UCSD-AML1 (cell line): ENCODE measurements at regions not wholly inside any gene's neighbourhood (a gene's known extent, or its start where the extent isn't known, plus 50 kb on each side); places are given as distances from the start of the nearest gene placed in this dataset.
"Not testable (repeated sequence)": the region's sequence is repeated elsewhere in the genome, so short reads cannot be mapped to it uniquely, and the experiment has no call there.

Experiments
- DNase-seq: peaks from one replicate; lab custom pipeline; 2025; ENCODE audit not compliant: unreplicated experiment; lab: John Stamatoyannopoulos, UW

DNA sequence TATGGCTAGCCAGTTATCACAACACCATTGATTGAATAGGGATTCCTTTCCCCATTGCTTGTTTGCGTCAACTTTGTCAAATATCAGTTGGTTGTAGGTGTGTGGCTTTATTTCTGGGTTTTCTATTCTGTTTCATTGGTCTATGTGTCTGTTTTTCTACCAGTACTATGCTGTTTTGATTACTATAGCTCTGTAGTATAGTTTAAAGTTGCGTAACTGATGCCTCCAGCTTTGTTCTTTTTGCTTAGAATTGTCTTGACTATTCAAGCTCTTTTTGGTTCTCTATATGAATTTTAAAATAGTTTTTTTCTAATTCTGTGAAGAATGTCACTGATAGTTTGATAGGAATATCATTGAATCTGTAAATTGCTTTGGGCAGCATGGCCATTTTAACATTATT, 194.9 kb upstream of the FN1 start:
- DNase-seq, result not testable (repeated sequence)

DNA sequence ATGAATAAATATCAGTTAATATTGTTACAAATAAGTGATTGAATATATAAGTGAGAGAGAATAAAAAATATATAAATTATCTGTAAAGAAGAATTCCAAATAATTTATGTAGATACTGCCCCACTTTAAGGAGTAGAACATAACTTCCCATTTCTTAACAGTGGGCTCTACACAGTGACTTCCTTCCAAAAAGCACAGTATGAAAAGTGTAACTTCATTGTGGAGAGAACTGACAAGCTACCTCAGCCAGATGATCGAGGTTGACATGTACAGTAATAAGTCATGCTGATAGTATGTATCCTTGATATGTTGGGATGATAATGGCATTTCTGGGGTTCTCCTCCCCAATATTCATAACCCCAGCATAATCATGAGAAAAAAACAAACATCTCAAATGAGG, 191.9 kb upstream of the FN1 start:
- no peak for DNase-seq

DNA sequence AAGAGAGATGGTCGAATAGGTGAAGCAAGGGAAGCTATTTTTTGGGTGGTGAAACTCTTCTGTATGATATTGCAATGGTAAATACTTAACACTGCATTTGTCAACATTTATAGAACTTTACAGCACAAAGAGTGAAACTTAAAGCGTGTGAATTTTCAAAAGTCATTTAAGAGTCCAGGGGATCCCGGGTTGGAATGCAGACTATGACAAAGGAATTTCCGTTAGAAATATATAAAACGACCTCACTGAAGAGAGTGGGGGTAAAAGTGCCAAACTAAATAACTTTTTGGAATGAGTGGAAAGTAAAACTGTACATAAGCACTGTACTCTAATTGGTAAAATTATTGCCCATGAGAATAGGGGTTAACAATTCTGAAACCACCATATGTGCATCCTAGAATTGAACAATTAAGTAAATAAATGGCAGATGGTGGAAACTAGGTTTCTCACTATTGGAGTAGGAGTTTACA, 191.0 kb upstream of the FN1 start:
- DNase-seq, result no peak

DNA sequence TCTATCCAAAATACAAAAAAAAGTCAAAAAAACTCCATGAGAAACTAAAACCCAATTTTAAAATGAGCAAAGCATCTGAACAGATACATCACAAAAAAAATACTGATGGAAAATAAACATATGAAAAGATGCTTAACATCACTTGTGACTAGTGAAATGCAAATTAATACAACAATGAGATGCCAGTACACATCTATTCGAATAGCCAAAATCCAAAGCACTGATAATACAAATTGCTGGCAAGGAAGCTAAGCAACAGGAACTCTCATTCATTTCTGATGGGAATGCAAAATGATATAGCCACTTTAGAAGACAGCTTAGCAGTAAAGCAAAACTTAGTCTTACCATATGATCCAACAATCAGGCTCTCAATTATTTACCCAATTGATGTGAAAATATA, 190.2 kb upstream of the FN1 start:
- no peak for DNase-seq

DNA sequence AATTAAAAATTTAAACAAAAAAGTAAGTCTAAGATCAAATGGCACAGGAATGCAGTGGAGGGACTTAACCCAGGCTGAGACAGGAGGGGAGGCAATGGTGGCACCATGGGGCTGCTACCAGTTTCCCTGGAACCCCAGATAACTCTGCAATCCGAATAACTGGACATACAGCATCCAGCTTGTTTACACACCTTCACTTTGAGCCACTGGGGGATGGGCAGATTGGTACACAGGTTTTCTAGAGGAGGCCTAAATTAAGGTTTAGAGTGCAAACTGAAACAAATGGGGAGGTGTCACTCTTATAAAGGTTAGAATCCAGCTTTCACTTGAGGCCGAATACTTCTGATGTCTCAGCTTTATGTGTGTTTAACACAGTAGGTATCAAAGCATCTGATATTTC, 189.3 kb upstream of the FN1 start:
- DNase-seq, result no peak

DNA sequence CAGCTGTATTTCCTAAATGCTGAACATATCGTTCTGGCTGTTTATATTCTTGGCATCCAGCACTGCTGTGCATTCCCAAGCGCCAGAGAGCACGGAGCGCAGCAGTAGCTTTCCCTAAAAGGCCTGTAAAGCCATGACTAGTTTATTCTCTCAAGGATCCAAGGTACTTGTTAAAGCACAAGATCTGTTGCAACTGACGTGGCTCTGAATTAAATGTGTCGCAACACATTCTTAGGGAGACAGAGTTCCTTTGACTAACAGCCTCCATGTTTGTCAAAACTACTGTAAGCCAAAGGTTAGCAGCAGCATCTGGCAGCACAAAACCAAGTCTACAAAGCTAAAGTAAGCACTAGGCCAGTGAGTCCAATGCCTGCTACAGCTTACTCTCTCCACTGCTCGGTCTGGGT, 188.6 kb upstream of the FN1 start:
- no peak for DNase-seq

DNA sequence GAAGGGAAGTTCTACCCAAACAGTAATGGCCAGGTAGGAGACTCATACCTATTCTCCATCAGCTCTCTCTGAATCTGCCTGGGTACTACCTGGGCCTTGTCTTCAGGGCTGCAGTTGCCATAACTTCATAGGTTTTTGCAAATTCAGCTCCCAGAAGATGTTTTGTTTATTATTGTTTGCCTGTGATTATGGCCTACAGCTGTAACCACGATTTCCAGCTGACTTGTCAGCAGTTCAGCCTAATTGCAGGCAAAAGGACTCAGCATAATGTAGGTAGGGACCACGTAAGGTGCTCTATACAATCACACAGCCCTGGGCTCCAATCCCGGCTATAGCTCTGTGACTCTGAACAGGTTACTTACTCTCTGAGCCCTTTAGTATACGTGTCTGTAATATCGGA, 187.0 kb upstream of the FN1 start:
- DNase-seq, result no peak

DNA sequence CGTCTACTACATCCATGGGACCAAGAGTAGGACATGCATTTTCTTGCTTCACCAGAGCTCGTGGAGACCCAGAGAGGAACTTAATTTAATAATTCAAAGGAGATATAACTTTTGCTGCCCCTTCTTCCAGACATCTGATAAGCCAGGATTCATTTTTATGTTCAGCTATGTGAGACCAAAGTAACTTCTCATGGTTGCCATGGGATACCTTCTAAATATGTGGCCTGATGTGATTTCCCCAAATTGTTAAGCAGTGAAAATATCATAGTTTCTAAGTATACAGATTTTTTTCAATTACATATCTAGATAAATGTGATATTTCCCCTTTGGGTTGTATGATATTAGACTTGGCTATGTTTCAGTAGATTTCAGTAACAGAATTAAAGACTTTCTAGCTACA, 185.5 kb upstream of the FN1 start:
- no peak for DNase-seq

DNA sequence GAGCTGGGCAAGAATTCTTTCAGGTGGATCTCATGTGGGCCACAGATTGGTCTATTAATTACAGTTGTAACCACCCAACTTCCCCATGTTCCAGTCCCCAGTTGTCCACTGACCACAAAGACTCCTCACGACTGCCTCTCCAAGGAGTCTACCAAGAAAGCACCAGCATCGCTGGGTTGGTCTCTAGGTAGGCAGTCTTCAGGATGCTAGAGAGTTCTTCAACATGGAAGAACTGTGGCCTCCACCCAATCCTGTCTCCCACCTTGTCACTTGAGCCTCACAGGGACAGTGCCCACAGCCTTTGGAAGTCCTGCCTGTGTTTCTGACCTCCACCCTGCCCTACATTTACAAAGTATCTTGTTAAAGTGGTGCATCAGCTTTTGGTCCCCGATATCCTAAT, 184.7 kb upstream of the FN1 start:
- no peak for DNase-seq

DNA sequence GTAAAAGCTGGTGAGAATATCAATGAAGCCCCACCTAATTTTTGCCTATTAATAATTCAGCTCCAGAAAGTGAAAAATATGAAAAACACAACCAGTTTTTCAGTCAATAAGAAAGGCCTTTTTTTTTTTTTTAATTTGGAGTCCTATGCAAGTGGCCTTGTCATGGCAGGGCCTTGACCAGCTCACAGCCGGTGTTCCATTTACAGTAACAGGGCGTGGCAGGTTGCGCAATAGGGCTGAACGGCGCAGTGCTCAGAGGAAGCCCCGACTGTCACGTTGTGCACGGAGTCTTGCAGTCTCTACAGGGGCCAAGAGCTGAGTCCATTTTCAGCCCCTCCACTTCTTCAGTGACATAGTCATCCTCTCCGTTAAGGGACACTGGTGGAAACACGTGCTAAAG, 184.1 kb upstream of the FN1 start:
- DNase-seq, result no peak

DNA sequence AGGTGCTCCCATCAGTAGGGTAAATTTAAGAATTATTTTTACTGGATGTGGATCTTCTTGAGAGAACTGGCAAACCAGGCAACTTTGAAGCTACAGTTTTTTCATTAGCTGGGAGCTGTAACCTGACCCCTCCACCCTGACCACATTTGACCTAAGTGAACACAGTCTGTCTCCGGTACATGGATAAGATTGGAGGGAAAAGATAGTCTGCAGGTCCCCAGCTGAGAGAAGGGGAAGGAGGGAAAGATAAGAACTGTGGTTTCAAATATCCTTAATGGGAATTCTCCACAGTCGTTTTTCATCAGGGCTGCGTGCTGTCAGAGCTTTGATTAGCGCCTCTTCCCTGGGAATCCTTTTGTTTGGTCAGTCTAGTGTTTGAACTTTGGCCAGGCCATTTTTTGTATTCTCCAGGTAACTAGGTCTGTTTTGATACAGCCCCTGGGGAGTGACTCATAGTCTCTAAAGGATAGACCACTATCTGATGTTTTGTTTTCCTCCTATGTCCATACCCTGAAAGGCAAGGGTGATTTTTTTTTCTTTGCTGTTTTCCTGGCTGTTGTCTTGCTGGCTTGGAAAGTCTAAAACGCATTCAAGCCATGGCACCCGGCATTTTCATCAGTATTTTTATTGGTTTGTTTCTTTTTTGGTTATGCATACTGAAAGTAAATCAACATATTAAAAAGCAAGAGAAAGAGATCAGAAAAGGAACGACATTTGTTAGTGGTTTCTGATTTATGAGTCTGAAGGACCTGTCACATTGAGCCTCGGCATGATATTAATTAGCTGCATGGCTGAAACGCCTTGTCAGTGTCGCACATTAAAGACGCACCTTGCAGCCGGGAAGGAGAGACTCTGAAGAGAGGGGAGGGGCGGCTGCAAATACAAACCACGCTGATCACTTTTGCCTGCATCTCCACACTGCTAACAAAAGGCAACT, 183.4 kb upstream of the FN1 start:
- no peak for DNase-seq

DNA sequence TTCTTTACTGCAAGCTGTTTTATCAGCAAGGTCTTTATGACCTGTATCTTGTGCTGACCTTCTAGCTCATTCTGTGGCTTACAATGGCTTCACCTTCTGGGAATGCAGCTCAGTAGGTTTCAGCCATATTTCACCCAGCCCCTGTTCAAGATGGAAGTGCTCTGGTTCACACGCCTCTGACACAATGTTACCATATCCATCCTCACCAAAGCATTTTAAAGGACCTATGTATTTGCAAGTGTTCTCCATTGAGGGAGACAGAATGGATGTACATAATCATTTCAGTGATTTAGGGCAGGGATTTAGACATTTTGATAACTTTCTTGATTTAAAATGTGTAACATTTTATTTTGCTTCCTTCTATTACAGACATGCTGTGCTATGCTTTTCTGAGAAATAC, 182.3 kb upstream of the FN1 start:
- no peak for DNase-seq

DNA sequence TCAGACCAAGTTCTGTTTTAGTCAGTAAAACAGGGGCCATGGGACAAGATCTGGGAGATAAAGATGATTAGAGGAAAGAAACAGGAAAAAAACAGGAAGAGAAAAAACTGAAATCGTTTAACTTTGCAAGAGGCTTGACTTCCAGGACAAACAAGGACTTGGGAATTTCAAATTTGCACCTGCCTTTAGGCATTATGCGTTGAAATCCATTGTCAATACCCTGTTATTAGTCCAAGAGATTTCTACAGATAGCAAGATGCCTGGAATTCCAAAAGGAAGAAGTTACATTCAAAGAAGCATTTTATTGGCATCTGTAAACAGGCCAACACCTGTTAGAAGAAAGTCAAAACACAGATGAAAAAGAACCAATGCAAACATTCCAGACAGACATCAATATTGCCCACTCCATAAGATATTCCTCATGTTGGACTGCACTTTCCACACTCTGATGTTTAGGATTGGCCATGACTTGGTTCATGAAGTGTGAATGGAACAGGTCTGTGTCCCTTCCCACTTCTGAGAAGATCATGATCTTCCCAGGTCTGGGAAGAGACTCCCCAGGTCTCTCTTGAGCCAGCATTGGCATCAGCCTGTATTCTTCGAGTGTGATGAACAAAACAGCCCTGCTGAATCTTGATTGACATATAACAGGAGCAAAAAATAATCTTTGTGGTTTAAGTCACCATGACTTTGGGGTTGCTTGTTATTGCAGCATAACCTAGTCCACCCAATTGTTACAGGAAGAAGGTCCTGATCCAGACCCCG, 181.4 kb upstream of the FN1 start:
- no peak for DNase-seq

DNA sequence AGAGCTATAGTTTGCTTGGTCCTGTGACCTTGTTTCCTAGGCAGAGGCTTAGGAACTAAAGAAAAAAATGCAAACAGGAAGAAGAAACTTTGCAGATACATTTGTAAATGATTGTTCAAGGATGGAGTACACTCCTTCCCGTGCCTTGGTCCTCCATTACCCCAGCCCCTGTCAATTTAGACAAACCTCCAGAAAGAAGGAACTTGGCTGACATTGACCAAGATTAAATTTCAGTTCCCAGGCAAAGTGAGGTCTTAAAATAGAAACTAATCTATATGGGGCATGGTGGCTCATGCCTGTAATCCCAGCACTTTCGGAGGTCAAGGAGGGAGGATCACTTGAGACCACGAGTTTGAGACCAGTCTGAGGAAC, 179.9 kb upstream of the FN1 start:
- DNase-seq, result no peak

DNA sequence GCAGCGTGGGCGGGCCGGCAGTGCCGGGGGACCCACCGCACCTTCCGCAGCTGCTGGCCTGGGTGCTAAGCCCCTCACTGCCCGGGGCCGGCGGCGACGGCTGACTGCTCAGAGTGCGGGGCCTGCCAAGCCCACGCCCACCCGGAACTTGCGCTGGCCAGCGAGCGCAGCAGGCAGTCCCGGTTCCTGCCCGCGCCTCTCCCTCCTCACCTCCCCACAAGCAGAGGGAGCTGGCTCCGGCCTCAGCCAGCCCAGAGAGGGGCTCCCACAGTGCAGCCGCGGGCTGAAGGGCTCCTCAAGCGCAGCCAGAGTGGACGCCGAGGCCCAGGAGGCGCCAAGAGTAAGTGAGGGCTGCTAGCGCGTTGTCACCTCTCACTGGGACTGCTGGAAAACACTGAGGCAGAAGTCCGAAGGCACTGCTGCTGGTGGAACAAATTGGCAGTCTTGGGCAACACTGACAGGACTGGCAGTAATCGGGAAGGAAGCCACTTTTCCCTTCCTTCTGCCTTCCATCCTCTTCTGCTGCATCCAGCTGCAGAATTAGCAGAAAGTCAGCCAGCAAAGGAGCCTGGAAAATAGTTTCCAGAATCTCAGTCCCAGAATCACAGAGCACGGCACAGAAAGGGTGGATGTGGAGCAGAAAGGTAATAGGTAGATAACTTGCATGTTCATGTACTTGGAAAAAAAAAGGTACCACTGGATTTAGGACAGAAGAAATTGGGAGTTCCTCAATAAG, 179.4 kb upstream of the FN1 start:
- DNase-seq, result no peak

DNA sequence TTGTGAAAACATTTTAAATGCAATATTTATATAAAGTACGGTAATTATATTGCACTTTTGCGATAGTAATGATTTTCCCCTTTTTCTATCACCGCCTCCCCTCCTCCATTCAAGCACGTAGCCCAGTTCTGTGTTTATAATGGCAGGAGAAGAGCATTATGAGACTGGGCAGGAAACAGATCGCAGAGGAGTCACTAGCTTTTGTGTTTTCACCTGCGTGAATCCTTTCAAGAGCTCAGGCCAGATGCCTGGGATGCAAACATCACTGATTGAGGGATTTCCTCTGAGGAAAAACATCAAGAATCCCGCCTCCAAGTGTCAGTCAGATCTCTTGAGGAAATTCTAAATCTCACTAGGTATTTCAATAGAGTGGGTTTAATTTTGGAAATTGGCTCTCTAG, 178.4 kb upstream of the FN1 start:
- no peak for DNase-seq

DNA sequence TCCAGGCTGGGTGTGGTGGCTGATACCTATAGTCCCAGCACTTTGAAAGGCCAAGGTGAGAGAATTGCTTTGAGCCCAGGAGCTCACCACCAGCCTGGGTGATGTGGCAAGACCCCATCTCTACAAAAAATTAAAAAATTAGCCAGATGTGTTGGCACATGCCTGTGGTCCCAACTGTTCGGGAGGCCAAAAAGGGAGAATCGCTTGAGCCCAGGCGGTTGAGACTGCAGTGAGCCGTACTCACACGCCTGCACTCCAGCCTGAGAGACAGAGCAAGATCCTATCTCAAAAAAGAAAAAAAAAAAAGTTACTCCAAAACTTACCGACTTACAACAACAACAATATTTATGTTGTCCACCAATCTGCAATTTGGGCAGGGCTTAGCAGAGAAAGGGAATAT, 178.0 kb upstream of the FN1 start:
- no peak for DNase-seq

DNA sequence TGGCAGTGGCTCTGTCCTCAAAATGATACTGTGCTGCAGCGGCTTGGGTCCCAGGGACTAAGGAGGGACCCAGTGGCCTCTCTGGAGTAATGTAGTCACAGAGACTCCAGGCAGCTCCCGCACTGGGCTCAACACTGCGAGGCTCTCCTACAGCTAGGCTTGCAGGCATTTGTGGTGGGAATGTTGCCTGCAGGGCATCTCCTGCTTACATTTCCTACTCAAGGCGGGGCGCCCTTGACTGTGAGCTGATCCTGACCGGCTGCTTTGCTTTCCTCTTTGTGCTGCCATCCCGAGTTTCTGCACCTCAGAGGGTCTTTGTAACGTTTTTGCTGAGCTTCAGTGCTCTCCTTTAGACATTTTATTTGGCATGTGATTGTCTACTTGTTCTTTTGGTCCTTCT, 177.4 kb upstream of the FN1 start:
- no peak for DNase-seq

DNA sequence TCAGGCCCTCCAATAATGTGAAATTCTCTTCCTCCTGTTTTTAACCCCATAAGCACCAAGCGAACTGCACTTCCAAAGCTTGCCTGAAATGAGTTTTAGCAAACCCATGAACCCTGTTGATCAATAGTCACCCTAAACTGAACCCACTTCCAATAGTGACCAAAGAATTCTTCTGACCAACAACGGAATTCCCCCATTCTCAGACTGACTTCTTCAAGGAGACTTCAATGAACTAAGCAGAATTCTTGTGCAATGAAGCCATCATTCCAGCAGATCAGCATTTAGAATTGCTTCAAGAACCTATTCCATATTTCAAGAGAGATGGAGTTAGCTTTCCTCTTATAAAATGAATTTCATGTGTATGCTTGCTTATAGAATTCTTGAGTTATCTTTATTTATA, 176.9 kb upstream of the FN1 start:
- no peak for DNase-seq

DNA sequence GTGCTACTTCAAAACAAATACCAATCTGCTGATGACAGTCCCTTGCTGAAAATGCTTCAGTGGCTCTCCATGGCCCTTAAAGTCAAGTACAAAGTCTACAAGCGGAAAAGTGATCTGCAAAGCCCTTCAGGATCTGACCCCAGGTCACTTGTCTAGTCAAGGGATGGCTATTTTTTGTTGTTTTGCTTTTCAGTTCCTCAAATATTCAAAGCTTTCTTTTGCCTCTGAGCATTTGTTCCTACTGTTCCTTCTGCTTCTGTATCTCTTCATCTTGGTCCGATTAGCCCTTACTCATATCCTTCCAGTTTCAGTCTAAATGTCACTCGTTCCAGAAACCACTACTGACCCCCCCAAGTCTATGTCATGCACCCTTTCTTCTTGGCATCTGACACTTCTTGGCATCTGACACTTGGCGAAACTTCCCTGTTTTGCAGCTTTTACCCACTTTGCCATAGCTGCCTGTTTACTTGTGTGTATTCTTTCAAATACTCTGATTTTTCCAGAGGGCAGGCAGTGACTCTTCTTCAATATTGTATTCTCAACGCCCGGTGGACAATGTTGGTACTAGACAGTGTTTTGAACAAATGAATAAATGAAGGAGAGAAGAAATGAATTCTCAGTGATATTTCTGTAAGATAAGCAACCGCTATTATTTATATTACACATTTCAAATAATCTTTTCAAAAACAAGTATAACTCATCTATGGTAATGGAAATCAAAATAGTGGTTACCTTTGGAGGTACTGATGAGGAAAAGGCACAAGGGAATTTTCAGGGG, 175.9 kb upstream of the FN1 start:
- no peak for DNase-seq
